ENCODE measurements at regions not wholly inside any gene's neighbourhood (a gene's known extent, or its start where the extent isn't known, plus 50 kb on each side); places are given as distances from the start of the nearest gene placed in this dataset.

DNA sequence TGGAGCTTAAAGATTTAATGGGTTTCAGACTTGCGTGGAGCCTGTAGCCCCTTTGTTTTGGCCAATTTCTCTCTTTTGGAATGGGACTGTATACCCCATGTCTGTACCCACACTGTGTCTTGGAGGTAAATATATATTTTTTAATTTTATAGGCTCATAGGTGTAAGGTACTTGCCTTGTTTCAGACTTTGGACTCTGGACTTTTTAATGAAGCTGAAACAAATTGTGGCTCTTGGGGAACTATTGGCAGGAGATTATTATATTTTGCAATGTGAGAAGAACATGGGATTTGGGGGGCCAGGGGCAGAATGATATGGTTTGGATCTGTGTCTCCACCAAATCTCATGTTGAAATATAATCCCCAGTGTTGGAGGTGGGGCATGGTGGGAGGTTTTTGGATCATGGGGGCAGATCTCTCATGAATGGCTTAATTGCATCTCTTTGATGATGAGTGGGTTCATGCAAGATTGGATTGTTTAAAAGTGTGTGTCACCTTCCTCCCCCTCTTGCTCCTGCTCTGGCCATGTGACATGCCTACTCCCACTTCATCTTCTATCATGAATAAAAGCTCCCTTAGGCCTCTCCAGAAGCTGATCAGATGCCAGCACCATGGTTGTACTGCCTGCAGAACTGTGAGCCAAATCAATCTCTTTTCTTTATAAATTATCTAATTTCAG lies 74.1 kb upstream of the ARHGAP20 start:
- DNase-seq (ENCODE audit: low spot score): no peak

GRCh38 chr11:110785398-110785797 lies 73.2 kb upstream of the ARHGAP20 start:
- no peak for DNase-seq (ENCODE audit: low spot score)

- no peak for DNase-seq (ENCODE audit: low spot score)
Observed at GRCh38 chr11:110782616-110783015, 70.4 kb upstream of the ARHGAP20 start.

DNA sequence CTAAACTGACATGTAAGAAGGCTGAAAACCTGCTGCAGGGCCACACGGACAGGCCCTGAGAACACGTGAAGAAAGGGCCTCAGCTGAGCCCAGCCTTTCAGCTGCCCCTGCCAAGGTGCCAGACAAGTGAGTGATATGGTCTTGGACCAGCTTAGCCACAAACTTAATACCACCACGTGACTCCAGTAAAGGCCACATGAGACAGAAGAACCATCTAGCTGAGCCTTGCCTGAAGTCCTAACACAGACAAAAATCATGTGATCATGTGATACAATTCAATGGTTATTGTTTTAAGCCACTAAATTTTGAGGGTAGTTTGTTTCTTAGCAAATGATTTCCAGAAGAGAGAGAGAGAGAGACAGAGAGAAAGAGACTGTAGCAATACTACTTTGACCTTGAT lies 66.9 kb upstream of the ARHGAP20 start:
- DNase-seq (ENCODE audit: low spot score): no peak

- DNase-seq (ENCODE audit: low spot score): no peak
Observed at GRCh38 chr11:110778343-110778742, 66.1 kb upstream of the ARHGAP20 start.

GRCh38 chr11:110777775-110778174 lies 65.5 kb upstream of the ARHGAP20 start:
- DNase-seq (ENCODE audit: low spot score): no peak

GRCh38 chr11:110776081-110776480 lies 63.8 kb upstream of the ARHGAP20 start:
- DNase-seq (ENCODE audit: low spot score): no peak

- DNase-seq (ENCODE audit: low spot score): no peak
Observed at GRCh38 chr11:110774138-110775014, 62.1 kb upstream of the ARHGAP20 start.

GRCh38 chr11:110773442-110773841 lies 61.2 kb upstream of the ARHGAP20 start:
- no peak for DNase-seq (ENCODE audit: low spot score)

- no peak for DNase-seq (ENCODE audit: low spot score)
Observed at GRCh38 chr11:110772863-110773262, 60.6 kb upstream of the ARHGAP20 start.

DNA sequence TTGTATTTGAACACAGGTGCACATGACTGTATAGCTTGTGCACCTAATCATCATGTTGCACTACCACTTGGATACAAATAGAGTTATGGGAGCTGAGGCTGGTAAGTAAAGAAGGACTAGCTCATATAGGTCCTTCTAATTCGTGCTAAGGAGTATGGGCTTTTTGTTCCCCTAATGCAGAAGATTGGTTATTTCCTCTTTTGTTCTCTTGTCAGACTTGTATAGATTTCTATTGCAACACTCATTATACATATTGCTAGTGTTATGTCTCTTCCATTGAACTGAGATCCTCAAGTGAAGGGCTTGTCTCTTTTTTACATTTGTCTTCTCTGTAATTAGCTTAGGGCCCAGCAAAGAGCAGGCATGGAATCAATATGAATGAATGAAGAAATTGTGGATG lies 54.1 kb upstream of the ARHGAP20 start:
- DNase-seq (ENCODE audit: low spot score): no peak

DNA sequence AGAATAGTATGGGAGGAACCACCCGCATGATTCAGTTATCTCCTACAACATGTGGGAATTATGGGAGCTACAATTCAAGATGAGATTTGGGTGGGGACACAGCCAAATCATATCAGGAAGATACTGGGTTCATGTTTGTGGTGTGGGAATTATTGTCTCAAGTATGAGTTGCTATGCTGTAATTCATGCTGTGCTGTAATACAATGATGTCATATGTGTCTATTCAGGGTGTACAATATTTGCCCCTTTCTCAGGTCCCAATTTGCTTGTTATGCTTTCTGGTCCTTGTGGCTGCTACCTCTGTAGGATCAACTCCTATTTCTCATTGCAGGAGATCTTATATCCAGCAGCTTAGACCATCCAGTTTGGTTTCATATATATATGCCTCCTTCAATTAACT lies 52.2 kb upstream of the ARHGAP20 start:
- no peak for DNase-seq (ENCODE audit: low spot score)

DNA sequence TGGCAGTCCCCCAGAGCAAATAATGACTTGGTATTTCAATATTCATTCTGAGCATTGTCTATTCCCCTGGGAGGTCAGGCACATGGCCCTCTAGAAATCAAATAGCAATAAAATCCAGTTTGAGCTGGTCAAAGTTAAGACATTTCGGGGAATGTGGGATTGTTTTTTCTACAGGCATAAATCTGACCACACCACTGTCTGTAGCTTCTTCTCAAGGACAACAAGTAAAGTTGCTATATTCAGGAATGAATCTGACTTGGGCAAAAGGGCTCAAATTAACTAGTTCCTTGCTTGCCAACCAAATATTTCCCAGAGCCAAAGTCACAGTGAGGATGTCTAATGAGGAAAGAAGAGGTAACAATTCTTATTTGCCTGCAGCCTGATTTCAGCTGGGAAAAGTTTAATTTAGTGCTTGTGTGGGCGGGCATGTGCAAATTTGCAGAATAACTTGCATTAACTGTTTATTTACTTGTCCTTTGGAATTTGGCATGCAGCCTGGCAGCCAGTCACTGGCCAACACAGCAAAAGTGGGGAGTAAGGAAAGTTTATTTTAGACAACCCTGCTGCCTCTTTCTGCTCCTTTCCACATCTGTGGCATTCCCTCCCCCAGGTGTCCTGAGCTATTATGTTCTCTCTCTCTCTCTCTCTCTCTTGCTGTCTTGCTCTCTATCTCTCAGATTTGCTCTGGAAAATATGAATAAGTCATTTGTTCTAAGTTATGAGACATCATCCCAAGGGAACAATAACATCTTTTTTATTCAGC lies 51.2 kb upstream of the ARHGAP20 start:
- no peak for DNase-seq (ENCODE audit: low spot score)

DNA sequence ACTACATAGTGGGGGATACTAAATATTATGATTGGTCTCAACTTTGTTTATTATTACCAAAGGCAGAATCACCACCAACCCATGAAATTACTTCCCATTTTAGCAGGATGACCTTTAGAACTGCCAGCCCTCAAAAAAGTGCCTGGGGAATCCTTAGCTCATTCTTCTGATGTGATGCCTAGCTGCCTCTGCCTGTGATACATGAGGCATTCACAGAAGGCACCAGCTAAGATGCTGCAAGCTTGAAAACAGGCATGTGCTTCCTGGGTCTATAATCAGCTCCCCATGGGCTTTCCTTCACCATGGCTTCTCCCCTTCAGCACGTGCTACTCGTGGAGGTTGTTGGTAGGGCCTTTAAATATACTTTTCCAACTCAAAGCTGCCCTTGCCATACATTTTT lies 50.4 kb upstream of the ARHGAP20 start:
- no peak for DNase-seq (ENCODE audit: low spot score)

Measured in LoVo (cell line).